HepG2 (cell line): ENCODE measurements at regions not wholly inside any gene's neighbourhood (a gene's known extent, or its start where the extent isn't known, plus 50 kb on each side); places are given as distances from the start of the nearest gene placed in this dataset.

Experiments
- ATAC-seq: fragments of 200-7000 bp; cut with Tn5 transposase; 3 replicates; pipeline ENCODE4 v1.9.1; 2020; ENCODE audit warnings: mild to moderate bottlenecking, moderate library complexity
- BruUV-seq: library from RNA; stranded (reverse); fragments of 400-500 nt; replicated peaks from 2 replicates; lab custom pipeline; 2021; lab: Mats Ljungman, UMichigan
- CTCF ChIA-PET: fragments of 300-600 bp; formaldehyde crosslinking; extraction: SDS; loops from one replicate; lab custom pipeline; 2021; ENCODE audit warnings: low total read pairs, inconsistent platforms, low intra/inter-chr PET ratio; lab: Yijun Ruan, JAX
- POLR2A ChIA-PET: fragments of 350-600 bp; sonication (Branson Sonifier 250); formaldehyde crosslinking; loops from one replicate; lab custom pipeline; 2020; ENCODE audit warnings: antibody characterized with exemption, inconsistent platforms; lab: Yijun Ruan, JAX
- DNase-seq: peaks from one replicate; pipeline ENCODE4 v3.0.0-alpha.2; 2015; ENCODE audit warnings: low spot score
- FAIRE-seq: peaks from 3 replicates; lab custom pipeline; 2011; peaks lifted over from hg19 to GRCh38; lab: Jason Lieb, UNC
- H2AFZ ChIP-seq: one replicate; pipeline ENCODE4 v1.6.1; 2011; ENCODE audit warnings: low read length, inconsistent platforms
- H3K27ac ChIP-seq: fragments of 300-600 bp; 3 replicates; pipeline ENCODE4 v1.8.0; 2011; ENCODE audit warnings: mixed run types, mild to moderate bottlenecking, mixed read lengths, low read length, inconsistent platforms; ENCODE audit not compliant: insufficient read depth; ENCODE audit errors: extremely low read length
- H3K27me3 ChIP-seq, 2 experiments: fragments of 200-600 bp in 1 of 2; 2 replicates in 1 of 2; 3 replicates in 1 of 2; pipeline versions ENCODE4 v1.6.0 to v1.8.0; 2011; ENCODE audit warnings: low read length in 2 of 2, mild to moderate bottlenecking in 2 of 2, moderate library complexity in 2 of 2, inconsistent platforms in 1 of 2; ENCODE audit not compliant: insufficient read depth in 2 of 2, control insufficient read depth in 1 of 2
- H3K36me3 ChIP-seq, 2 experiments: fragments of 200-600 bp in 1 of 2; replicated peaks in 1 of 2; 2 replicates in 1 of 2; 3 replicates in 1 of 2; pipeline versions ENCODE4 v1.5.1 to v1.8.0; 2011; ENCODE audit warnings: low read length in 2 of 2, inconsistent platforms in 1 of 2; ENCODE audit not compliant: insufficient read depth in 2 of 2, control insufficient read depth in 1 of 2
- H3K4me1 ChIP-seq: 2 replicates; pipeline ENCODE4 v1.5.1; 2012; ENCODE audit warnings: low read length, inconsistent platforms; ENCODE audit not compliant: insufficient read depth
- H3K4me2 ChIP-seq: 2 replicates; pipeline ENCODE4 v1.6.0; 2011; ENCODE audit warnings: low read depth, low read length, inconsistent platforms
- H3K4me3 ChIP-seq, 3 experiments: fragments of 200-600 bp in 1 of 3; sonication (generic), shearing (Covaris generic) in 1 of 3; replicated peaks in 1 of 3; 2 replicates each; pipeline ENCODE4 v1.5.1; 2011 to 2016; ENCODE audit warnings: low read length in 3 of 3, inconsistent platforms in 2 of 3, low read depth in 2 of 3, mild to moderate bottlenecking in 2 of 3, control low read depth in 1 of 3, mixed read lengths in 1 of 3; ENCODE audit not compliant: insufficient read depth in 1 of 3
- H3K79me2 ChIP-seq: one replicate; pipeline ENCODE4 v1.6.1; 2011; ENCODE audit warnings: low read length, inconsistent platforms; ENCODE audit not compliant: insufficient read depth
- H3K9ac ChIP-seq: 2 replicates; pipeline ENCODE4 v1.6.0; 2011; ENCODE audit warnings: mild to moderate bottlenecking, low read depth, low read length, inconsistent platforms; ENCODE audit not compliant: insufficient read depth
- H3K9me3 ChIP-seq: 2 replicates; pipeline ENCODE4 v1.5.1; 2012; ENCODE audit warnings: mild to moderate bottlenecking, low read length
- H4K20me1 ChIP-seq: 2 replicates; pipeline ENCODE4 v1.6.0; 2011; ENCODE audit warnings: inconsistent platforms, mild to moderate bottlenecking, low read length, moderate library complexity; ENCODE audit not compliant: insufficient read depth
- ATAD3A ChIP-seq: sonication (generic); formaldehyde crosslinking; IDR thresholded peaks from 2 replicates; pipeline ENCODE4 v1.4.0; 2020; ENCODE audit warnings: missing genetic modification reagents
- HNRNPH1 ChIP-seq: fragments of 200-400 bp; formaldehyde crosslinking; optimal IDR thresholded peaks from 2 replicates; pipeline ENCODE3; 2017; ENCODE audit warnings: mild to moderate bottlenecking, low read depth, low read length
- RORA ChIP-seq: sonication (generic); formaldehyde crosslinking; IDR thresholded peaks from 2 replicates; pipeline ENCODE4 v1.5.0; 2020; ENCODE audit warnings: mild to moderate bottlenecking, missing genetic modification reagents, moderate library complexity
- ZNF550 ChIP-seq: sonication (generic); formaldehyde crosslinking; IDR thresholded peaks from 2 replicates; pipeline ENCODE4 v1.4.0; 2020; ENCODE audit warnings: mild to moderate bottlenecking, missing genetic modification reagents, borderline replicate concordance
- ZNF670 ChIP-seq: sonication (generic); formaldehyde crosslinking; IDR thresholded peaks from 2 replicates; pipeline ENCODE4 v1.8.0; 2022; ENCODE audit warnings: mild to moderate bottlenecking, missing genetic modification reagents, borderline replicate concordance
- ZNF672 ChIP-seq: sonication (generic); formaldehyde crosslinking; IDR thresholded peaks from 2 replicates; pipeline ENCODE4 v1.8.1; 2022; ENCODE audit warnings: missing genetic modification reagents
- WGBS: methylation state at CpG from one replicate; pipeline ENCODE4 v1.1.6; 2017; ENCODE audit warnings: low lambda C conversion rate; 5-methylcytosine and 5-hydroxymethylcytosine counted together
- in situ Hi-C: cut with HindIII; loops from 2 replicates; pipeline ENCODE4 v1.10.0; 2017; ENCODE audit warnings: low pct_unique_long_range_greater_than_20kb; ENCODE audit not compliant: extremely low pct_ligation_motif_present
- intact Hi-C: fragments of 100-400 bp; cut with micrococcal nuclease; formaldehyde crosslinking; loops from one replicate; pipeline ENCODE4 v1.10.0; 2022; ENCODE audit not compliant: unreplicated experiment
- TF ChIP-seq, protein P1 (sequence below): sonication (generic); formaldehyde crosslinking; IDR thresholded peaks from 2 replicates; pipeline ENCODE4 v1.5.0; 2020; ENCODE audit warnings: mild to moderate bottlenecking, missing genetic modification reagents, borderline replicate concordance
- TF ChIP-seq, protein P2 (sequence below): sonication (generic); formaldehyde crosslinking; conservative IDR thresholded peaks from 2 replicates; pipeline ENCODE4 v1.4.0; 2020; ENCODE audit warnings: missing genetic modification reagents
- TF ChIP-seq, protein P3 (sequence below): sonication (generic); formaldehyde crosslinking; IDR thresholded peaks from 2 replicates; pipeline ENCODE4 v1.5.1; 2020; ENCODE audit warnings: missing genetic modification reagents, mild to moderate bottlenecking, borderline replicate concordance

DNA sequence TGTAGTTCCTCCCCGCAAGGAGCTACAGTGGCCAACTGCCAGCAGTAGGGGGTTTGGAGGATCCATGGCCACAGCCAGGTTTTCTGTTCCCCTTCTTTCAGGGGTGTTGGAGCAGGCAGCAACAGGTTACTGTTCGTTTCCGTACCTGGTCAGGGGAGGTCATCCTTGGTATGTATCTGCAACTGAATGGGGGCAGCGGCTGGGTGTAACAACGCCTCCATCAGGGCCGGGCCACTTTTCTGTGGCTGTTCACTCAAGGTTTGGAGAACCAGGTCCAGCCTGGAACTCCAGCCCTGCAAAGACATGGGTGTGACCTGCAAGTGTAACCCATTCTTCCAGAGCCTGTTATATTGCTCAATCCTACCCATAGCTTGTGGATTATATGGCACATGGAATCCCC lies 732.3 kb upstream of the MIR17HG start:
- ATAC-seq, result no peak
- POLR2A ChIA-PET, result no interaction called here
- no peaks in the 10 kb centered on the region for H3K79me2 ChIP-seq

More for the DNA sequence above, 732.3 kb upstream of the MIR17HG start:
- H3K36me3 ChIP-seq, result no peaks in the 10 kb centered on the region
- H4K20me1 ChIP-seq, result no peaks in the 10 kb centered on the region
- BruUV-seq, result no TSS peak
- H2AFZ ChIP-seq, result no peak overlapping the region
- no peak overlapping the region for H3K4me3 ChIP-seq
- H3K9me3 ChIP-seq, result peaks cover 47% of the 10 kb centered on the region
- CTCF ChIA-PET, result no interaction called here
- FAIRE-seq (no peak), DNase-seq (no peak)
- TF ChIP-seq ATAD3A (CRISPR knock-in tag) (no peak), ZNF672 (CRISPR knock-in tag) (no peak), ZNF550 (CRISPR knock-in tag) (no peak), ZNF670 (CRISPR knock-in tag) (no peak), HNRNPH1 (no peak), RORA (CRISPR knock-in tag) (no peak)
- TF ChIP-seq, protein P1, sequence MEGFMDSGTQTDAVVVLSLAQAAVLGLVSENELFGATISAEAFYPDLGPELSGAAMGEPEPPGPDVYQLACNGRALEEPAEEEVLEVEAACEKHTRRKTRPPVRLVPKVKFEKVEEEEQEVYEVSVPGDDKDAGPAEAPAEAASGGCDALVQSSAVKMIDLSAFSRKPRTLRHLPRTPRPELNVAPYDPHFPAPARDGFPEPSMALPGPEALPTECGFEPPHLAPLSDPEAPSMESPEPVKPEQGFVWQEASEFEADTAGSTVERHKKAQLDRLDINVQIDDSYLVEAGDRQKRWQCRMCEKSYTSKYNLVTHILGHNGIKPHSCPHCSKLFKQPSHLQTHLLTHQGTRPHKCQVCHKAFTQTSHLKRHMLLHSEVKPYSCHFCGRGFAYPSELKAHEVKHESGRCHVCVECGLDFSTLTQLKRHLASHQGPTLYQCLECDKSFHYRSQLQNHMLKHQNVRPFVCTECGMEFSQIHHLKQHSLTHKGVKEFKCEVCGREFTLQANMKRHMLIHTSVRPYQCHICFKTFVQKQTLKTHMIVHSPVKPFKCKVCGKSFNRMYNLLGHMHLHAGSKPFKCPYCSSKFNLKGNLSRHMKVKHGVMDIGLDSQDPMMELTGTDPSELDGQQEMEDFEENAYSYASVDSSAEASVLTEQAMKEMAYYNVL (CRISPR knock-in tag), result no peak
- TF ChIP-seq, protein P2, sequence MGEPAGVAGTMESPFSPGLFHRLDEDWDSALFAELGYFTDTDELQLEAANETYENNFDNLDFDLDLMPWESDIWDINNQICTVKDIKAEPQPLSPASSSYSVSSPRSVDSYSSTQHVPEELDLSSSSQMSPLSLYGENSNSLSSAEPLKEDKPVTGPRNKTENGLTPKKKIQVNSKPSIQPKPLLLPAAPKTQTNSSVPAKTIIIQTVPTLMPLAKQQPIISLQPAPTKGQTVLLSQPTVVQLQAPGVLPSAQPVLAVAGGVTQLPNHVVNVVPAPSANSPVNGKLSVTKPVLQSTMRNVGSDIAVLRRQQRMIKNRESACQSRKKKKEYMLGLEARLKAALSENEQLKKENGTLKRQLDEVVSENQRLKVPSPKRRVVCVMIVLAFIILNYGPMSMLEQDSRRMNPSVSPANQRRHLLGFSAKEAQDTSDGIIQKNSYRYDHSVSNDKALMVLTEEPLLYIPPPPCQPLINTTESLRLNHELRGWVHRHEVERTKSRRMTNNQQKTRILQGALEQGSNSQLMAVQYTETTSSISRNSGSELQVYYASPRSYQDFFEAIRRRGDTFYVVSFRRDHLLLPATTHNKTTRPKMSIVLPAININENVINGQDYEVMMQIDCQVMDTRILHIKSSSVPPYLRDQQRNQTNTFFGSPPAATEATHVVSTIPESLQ (CRISPR knock-in tag), result no peak
- TF ChIP-seq, protein P3, sequence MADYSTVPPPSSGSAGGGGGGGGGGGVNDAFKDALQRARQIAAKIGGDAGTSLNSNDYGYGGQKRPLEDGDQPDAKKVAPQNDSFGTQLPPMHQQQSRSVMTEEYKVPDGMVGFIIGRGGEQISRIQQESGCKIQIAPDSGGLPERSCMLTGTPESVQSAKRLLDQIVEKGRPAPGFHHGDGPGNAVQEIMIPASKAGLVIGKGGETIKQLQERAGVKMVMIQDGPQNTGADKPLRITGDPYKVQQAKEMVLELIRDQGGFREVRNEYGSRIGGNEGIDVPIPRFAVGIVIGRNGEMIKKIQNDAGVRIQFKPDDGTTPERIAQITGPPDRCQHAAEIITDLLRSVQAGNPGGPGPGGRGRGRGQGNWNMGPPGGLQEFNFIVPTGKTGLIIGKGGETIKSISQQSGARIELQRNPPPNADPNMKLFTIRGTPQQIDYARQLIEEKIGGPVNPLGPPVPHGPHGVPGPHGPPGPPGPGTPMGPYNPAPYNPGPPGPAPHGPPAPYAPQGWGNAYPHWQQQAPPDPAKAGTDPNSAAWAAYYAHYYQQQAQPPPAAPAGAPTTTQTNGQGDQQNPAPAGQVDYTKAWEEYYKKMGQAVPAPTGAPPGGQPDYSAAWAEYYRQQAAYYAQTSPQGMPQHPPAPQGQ, result no peak
- no peak overlapping the region for H3K9ac ChIP-seq
- H3K27ac ChIP-seq, result no peak overlapping the region
- intact Hi-C loops, result no loop called here
- in situ Hi-C loops, result no loop called here
- no peak overlapping the region for H3K4me2 ChIP-seq
- H3K27me3 ChIP-seq, result no peaks in the 10 kb centered on the region; a peak in 1 of 5 replicates
- no peaks in the 10 kb centered on the region for H3K4me1 ChIP-seq
- WGBS, result 0% methylated on average over 2 of the region's 6 CpGs
